Uterus (tissue), 2 donors: ENCODE measurements at regions not wholly inside any gene's neighbourhood (a gene's known extent, or its start where the extent isn't known, plus 50 kb on each side); places are given as distances from the start of the nearest gene placed in this dataset.

Experiments used
- CTCF ChIP-seq, 4 experiments: fragments of 200-600 bp in 2 of 4; fragments of 450-650 bp in 2 of 4; sonication (generic) in 2 of 4; IDR thresholded peaks; one replicate each; pipeline ENCODE4 v1.5.1; 2016 to 2019; ENCODE audit warnings: antibody characterized with exemption in 4 of 4, mild to moderate bottlenecking in 2 of 4, moderate library complexity in 1 of 4
- POLR2A ChIP-seq, 2 donors: fragments of 450-650 bp; IDR thresholded peaks; one replicate each; pipeline ENCODE4 v1.6.1; 2016; ENCODE audit warnings: antibody characterized with exemption in 2 of 2, mild to moderate bottlenecking in 1 of 2, moderate library complexity in 1 of 2

GRCh38 chr2:228838819-228839218, 432.3 kb downstream of the PID1 start:
- TF ChIP-seq CTCF (IDR thresholded peaks at IDR 0.05) (no peak), POLR2A (IDR thresholded peaks at IDR 0.05) (no peak)
